PC-3 (cell line): ENCODE measurements at regions not wholly inside any gene's neighbourhood (a gene's known extent, or its start where the extent isn't known, plus 50 kb on each side); places are given as distances from the start of the nearest gene placed in this dataset.

Experiments
- EZH2phosphoT487 ChIP-seq: fragments of 300-600 bp; sonication (generic); IDR thresholded peaks from 2 replicates; pipeline ENCODE4 v1.6.1; 2018; ENCODE audit warnings: mild to moderate bottlenecking, antibody characterized with exemption, low read length, borderline replicate concordance
- TF ChIP-seq, protein P1 (sequence below): fragments of 300-600 bp; sonication (generic); conservative IDR thresholded peaks from 2 replicates; pipeline ENCODE4 v1.5.1; 2017; ENCODE audit warnings: antibody characterized with exemption, low read depth, mild to moderate bottlenecking, low read length

DNA sequence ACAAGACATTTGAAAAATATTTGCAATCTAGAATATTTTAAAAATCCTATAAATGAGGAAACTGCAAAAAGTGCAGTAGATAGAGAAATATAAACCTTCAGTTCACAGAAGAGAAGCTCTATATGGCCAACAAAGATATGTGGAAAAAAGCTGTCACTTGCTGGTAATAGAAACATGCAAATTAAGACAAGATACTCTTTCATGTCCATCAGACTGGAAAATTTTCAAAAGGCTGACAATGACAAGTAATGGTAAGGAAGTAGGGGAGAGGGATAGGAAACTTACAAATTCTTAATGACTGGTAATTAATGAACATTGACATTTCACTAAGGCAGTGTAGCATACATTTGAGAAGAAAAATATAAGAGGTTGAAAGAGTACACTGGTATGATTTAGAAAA lies 147.9 kb downstream of the MRPL39 start:
- no peak for TF ChIP-seq EZH2phosphoT487
- TF ChIP-seq, protein P1, sequence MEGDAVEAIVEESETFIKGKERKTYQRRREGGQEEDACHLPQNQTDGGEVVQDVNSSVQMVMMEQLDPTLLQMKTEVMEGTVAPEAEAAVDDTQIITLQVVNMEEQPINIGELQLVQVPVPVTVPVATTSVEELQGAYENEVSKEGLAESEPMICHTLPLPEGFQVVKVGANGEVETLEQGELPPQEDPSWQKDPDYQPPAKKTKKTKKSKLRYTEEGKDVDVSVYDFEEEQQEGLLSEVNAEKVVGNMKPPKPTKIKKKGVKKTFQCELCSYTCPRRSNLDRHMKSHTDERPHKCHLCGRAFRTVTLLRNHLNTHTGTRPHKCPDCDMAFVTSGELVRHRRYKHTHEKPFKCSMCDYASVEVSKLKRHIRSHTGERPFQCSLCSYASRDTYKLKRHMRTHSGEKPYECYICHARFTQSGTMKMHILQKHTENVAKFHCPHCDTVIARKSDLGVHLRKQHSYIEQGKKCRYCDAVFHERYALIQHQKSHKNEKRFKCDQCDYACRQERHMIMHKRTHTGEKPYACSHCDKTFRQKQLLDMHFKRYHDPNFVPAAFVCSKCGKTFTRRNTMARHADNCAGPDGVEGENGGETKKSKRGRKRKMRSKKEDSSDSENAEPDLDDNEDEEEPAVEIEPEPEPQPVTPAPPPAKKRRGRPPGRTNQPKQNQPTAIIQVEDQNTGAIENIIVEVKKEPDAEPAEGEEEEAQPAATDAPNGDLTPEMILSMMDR = no peak
